WTC11 (cell line): ENCODE measurements at regions not wholly inside any gene's neighbourhood (a gene's known extent, or its start where the extent isn't known, plus 50 kb on each side); places are given as distances from the start of the nearest gene placed in this dataset.

Experiments used
- ATAC-seq: fragments of 200-7000 bp; cut with Tn5 transposase; 2 replicates; pipeline ENCODE4 v1.10.0; 2021; ENCODE audit warnings: mild to moderate bottlenecking, moderate library complexity
- CTCF ChIA-PET: fragments of 300-600 bp; sonication (Branson Sonifier 250); formaldehyde crosslinking; loops from one replicate; lab custom pipeline; 2021; ENCODE audit warnings: antibody characterized with exemption; lab: Charles Lee
- POLR2A ChIA-PET: fragments of 350-600 bp; sonication (Branson Sonifier 250); formaldehyde crosslinking; loops from one replicate; lab custom pipeline; 2021; ENCODE audit warnings: antibody characterized with exemption; lab: Charles Lee
- DNase-seq: peaks from one replicate; pipeline ENCODE4 v3.0.0; 2021; ENCODE audit warnings: low spot score
- H3K27ac Mint-ChIP-seq: 2 replicates; pipeline ENCODE4 v1.8.0; 2021; ENCODE audit warnings: mixed read lengths
- H3K27me3 Mint-ChIP-seq: 2 replicates; pipeline ENCODE4 v1.8.0; 2021; ENCODE audit warnings: low read depth, mild to moderate bottlenecking, moderate library complexity, mixed read lengths
- H3K36me3 Mint-ChIP-seq: 2 replicates; pipeline ENCODE4 v1.8.0; 2021; ENCODE audit warnings: mixed read lengths
- H3K4me1 Mint-ChIP-seq: 2 replicates; pipeline ENCODE4 v1.8.0; 2022; ENCODE audit warnings: mixed read lengths
- H3K4me3 Mint-ChIP-seq: 2 replicates; pipeline ENCODE4 v1.8.0; 2021; ENCODE audit warnings: mild to moderate bottlenecking, moderate library complexity, mixed read lengths
- H3K9me3 Mint-ChIP-seq: 2 replicates; pipeline ENCODE4 v1.8.0; 2021; ENCODE audit warnings: mixed read lengths
- ATF1 ChIP-seq: sonication (generic); formaldehyde crosslinking; IDR thresholded peaks from 2 replicates; pipeline ENCODE4 v1.8.1; 2023; ENCODE audit warnings: mild to moderate bottlenecking, moderate library complexity, missing genetic modification reagents
- CDX4 ChIP-seq: fragments of 250-450 bp; sonication (Bioruptor Pico); IDR thresholded peaks from 2 replicates; pipeline ENCODE4 v1.9.0; 2021; ENCODE audit warnings: moderate library complexity, mild to moderate bottlenecking, inconsistent platforms, borderline replicate concordance
- CTCF ChIP-seq: fragments of 200-600 bp; IDR thresholded peaks from 2 replicates; pipeline ENCODE4 v1.8.0; 2022; ENCODE audit warnings: antibody characterized with exemption
- E2F5 ChIP-seq: sonication (generic); formaldehyde crosslinking; IDR thresholded peaks from 2 replicates; pipeline ENCODE4 v1.8.1; 2022; ENCODE audit warnings: mild to moderate bottlenecking, moderate library complexity, missing genetic modification reagents
- EMX1 ChIP-seq: fragments of 250-450 bp; sonication (Bioruptor Pico); IDR thresholded peaks from 2 replicates; pipeline ENCODE4 v1.8.0; 2021; ENCODE audit warnings: mild to moderate bottlenecking
- FOXP4 ChIP-seq: sonication (generic); formaldehyde crosslinking; IDR thresholded peaks from 2 replicates; pipeline ENCODE4 v1.8.0; 2022; ENCODE audit warnings: mild to moderate bottlenecking, missing genetic modification reagents
- GABPB1 ChIP-seq: sonication (generic); formaldehyde crosslinking; IDR thresholded peaks from 2 replicates; pipeline ENCODE4 v1.8.1; 2023; ENCODE audit warnings: mild to moderate bottlenecking, missing genetic modification reagents
- GRHL2 ChIP-seq: fragments of 250-450 bp; sonication (Bioruptor Pico); IDR thresholded peaks from 2 replicates; pipeline ENCODE4 v1.8.0; 2022; ENCODE audit warnings: mild to moderate bottlenecking, moderate library complexity; ENCODE audit not compliant: insufficient replicate concordance, severe bottlenecking
- IRF1 ChIP-seq: sonication (generic); formaldehyde crosslinking; IDR thresholded peaks from 2 replicates; pipeline ENCODE4 v1.8.0; 2023; ENCODE audit warnings: missing genetic modification reagents
- IRF2 ChIP-seq: sonication (generic); formaldehyde crosslinking; IDR thresholded peaks from 2 replicates; pipeline ENCODE4 v1.8.0; 2022; ENCODE audit warnings: low read depth, missing genetic modification reagents, borderline replicate concordance
- PREB ChIP-seq: sonication (generic); formaldehyde crosslinking; IDR thresholded peaks from 2 replicates; pipeline ENCODE4 v1.8.1; 2022; ENCODE audit warnings: mild to moderate bottlenecking, missing genetic modification reagents, moderate library complexity, borderline replicate concordance
- PRRX2 ChIP-seq: fragments of 250-450 bp; sonication (Bioruptor Pico); IDR thresholded peaks from 2 replicates; pipeline ENCODE4 v1.8.0; 2021; ENCODE audit warnings: mild to moderate bottlenecking
- RELA ChIP-seq: sonication (generic); formaldehyde crosslinking; IDR thresholded peaks from 2 replicates; pipeline ENCODE4 v1.8.1; 2022; ENCODE audit warnings: missing genetic modification reagents, mild to moderate bottlenecking, borderline replicate concordance
- TEAD4 ChIP-seq: sonication (generic); formaldehyde crosslinking; IDR thresholded peaks from 2 replicates; pipeline ENCODE4 v1.8.0; 2022; ENCODE audit warnings: mild to moderate bottlenecking, missing genetic modification reagents
- ZBTB21 ChIP-seq: sonication (generic); formaldehyde crosslinking; IDR thresholded peaks from 2 replicates; pipeline ENCODE4 v1.8.1; 2023; ENCODE audit warnings: mild to moderate bottlenecking, missing genetic modification reagents, borderline replicate concordance
- ZMAT4 ChIP-seq: fragments of 250-450 bp; sonication (Bioruptor Pico); IDR thresholded peaks from 2 replicates; pipeline ENCODE4 v1.9.0; 2021; ENCODE audit warnings: mild to moderate bottlenecking
- ZNF263 ChIP-seq: sonication (generic); formaldehyde crosslinking; IDR thresholded peaks from 2 replicates; pipeline ENCODE4 v1.8.1; 2022; ENCODE audit warnings: low read depth, mild to moderate bottlenecking, moderate library complexity, missing genetic modification reagents
- ZNF425 ChIP-seq: fragments of 250-450 bp; sonication (Bioruptor Pico); conservative IDR thresholded peaks from 2 replicates; pipeline ENCODE4 v1.9.0; 2021; ENCODE audit warnings: mild to moderate bottlenecking
- ZNF671 ChIP-seq: fragments of 250-450 bp; sonication (Bioruptor Pico); IDR thresholded peaks from 2 replicates; pipeline ENCODE4 v1.8.0; 2021; ENCODE audit warnings: mild to moderate bottlenecking
- ZSCAN18 ChIP-seq: fragments of 250-450 bp; sonication (Bioruptor Pico); IDR thresholded peaks from 2 replicates; pipeline ENCODE4 v2.1.2; 2022; ENCODE audit warnings: mild to moderate bottlenecking, moderate library complexity

- TF ChIP-seq ZNF263 (CRISPR knock-in tag): no peak
Measured at GRCh38 chr2:138245310-138245709, 256.3 kb upstream of the SPOPL start (continued).

GRCh38 chr2:138247302-138247701, 254.3 kb upstream of the SPOPL start:
- H3K36me3 Mint-ChIP-seq: no peaks in the 10 kb centered on the region
- H3K4me3 Mint-ChIP-seq: no peak overlapping the region
- TF ChIP-seq PRRX2: no peak
- TF ChIP-seq PREB (CRISPR knock-in tag): no peak
- TF ChIP-seq ZNF425: no peak
- TF ChIP-seq ZMAT4 (CRISPR knock-in tag): no peak
- no peak for TF ChIP-seq ZBTB21 (CRISPR knock-in tag)
- no peak for TF ChIP-seq FOXP4 (CRISPR knock-in tag)
- TF ChIP-seq ZSCAN18 (CRISPR knock-in tag): no peak
- no peak for TF ChIP-seq CTCF
- no peak for TF ChIP-seq ATF1 (CRISPR knock-in tag)
- TF ChIP-seq E2F5 (CRISPR knock-in tag): no peak
- no peak for TF ChIP-seq IRF1
- no peaks in the 10 kb centered on the region for H3K27me3 Mint-ChIP-seq
- ChIA-PET CTCF (no interaction called here), POLR2A (no interaction called here)
- ATAC-seq (no peak), DNase-seq (no peak)
- H3K9me3 Mint-ChIP-seq: no peaks in the 10 kb centered on the region; the same call in 1 of the 2 replicates
- no peak overlapping the region for H3K27ac Mint-ChIP-seq
- peaks cover 7% of the 10 kb centered on the region for H3K4me1 Mint-ChIP-seq

- no peak overlapping the region for H3K4me3 Mint-ChIP-seq
- ATAC-seq (no peak), DNase-seq (no peak)
- POLR2A ChIA-PET: no interaction called here
- no peak overlapping the region for H3K27ac Mint-ChIP-seq
- H3K27me3 Mint-ChIP-seq: no peaks in the 10 kb centered on the region
- peaks cover 5% of the 10 kb centered on the region for H3K9me3 Mint-ChIP-seq
- peaks cover 7% of the 10 kb centered on the region for H3K4me1 Mint-ChIP-seq
- H3K36me3 Mint-ChIP-seq: peaks cover 4% of the 10 kb centered on the region
- CTCF ChIA-PET: no interaction called here
- no peak for TF ChIP-seq IRF2 (CRISPR knock-in tag)
- TF ChIP-seq RELA (CRISPR knock-in tag): no peak
- TF ChIP-seq ZNF671: no peak
- no peak for TF ChIP-seq ZNF263 (CRISPR knock-in tag)
- TF ChIP-seq GRHL2 (CRISPR knock-in tag): no peak
- no peak for TF ChIP-seq GABPB1 (CRISPR knock-in tag)
- TF ChIP-seq EMX1 (CRISPR knock-in tag): no peak
- no peak for TF ChIP-seq TEAD4 (CRISPR knock-in tag)
- TF ChIP-seq CDX4 (CRISPR knock-in tag): no peak
- no peak for TF ChIP-seq FOXP4 (CRISPR knock-in tag)
Measured at GRCh38 chr2:138249207-138249606, 252.4 kb upstream of the SPOPL start.
